Stimulated activated CD4-positive, alpha-beta T cell treated with anti-CD3 and anti-CD28 coated beads, TNF-alpha, amount 100 ng/mL, for 48 hours (primary cell): ENCODE measurements at regions not wholly inside any gene's neighbourhood (a gene's known extent, or its start where the extent isn't known, plus 50 kb on each side); places are given as distances from the start of the nearest gene placed in this dataset.
"Not testable (repeated sequence)": the region's sequence is repeated elsewhere in the genome, so short reads cannot be mapped to it uniquely, and the experiment has no call there.

Source experiments
- DNase-seq, 3 donors: peaks; one replicate each; pipeline ENCODE4 v3.0.0-alpha.2; 2020; ENCODE audit warnings: low read depth in 3 of 3

DNA sequence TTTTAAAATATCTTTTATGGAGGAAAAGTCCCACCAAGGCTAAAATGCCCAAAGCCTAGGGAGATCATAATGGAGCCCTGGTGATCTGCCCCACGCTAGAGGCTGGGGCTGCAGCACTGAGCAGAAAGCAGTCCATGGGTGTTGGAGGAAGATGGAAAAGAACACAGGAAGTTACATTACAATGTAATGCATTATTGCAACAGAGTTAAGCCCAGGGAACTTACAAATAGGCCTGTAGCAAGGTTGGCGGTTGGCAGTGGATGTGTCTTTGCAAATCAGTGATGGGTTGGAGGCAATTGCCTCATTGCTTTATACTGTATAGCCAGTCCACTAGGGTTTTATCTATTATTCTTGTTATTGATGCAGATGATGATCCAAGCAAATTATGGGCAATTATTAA is 399.9 kb downstream of the NDFIP2 start:
- no peak for DNase-seq

DNA sequence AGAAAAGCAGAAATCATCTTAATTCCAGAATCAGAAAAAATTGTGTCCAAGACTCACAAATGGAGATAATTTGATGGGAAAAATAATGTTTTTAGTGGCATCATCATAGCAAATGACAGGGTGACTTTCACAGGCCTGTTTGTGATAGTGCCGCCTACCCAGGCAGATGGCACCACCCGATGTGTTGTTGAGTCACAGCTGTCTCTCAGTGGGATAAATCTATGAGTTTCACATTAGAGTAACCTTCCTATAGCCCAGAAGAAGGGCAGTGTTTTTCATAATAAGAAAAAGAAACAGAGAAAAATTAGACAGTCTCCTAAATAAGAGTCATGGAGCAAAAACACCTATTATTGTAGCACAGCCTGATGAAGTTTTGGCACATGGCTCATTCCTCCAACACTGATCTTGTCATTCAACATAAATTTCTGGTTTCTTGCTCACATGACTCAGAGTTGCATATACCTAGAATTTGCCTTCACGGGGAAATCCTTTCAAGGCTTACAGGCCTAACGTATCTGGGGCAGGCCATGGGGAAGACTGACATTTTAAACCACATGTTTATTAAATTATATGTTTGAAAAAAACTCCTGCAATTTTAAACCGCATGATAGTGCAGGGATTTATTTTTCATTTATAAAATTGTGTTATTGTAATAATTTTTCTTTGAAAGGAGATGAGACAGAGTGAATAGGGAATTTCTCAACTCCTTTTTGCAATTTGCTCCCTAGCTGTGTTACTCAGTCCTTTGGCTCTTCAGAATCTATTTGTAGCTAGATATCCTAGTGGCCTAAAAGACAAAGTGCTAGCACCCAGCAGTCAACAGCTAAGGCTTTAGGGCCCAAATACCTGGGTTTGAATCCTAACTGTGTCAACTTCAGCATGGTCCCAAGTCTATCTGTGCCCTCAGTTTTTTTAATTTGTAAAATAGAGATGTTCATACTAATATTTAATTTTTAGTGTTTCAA is 393.7 kb downstream of the NDFIP2 start:
- no peak for DNase-seq

DNA sequence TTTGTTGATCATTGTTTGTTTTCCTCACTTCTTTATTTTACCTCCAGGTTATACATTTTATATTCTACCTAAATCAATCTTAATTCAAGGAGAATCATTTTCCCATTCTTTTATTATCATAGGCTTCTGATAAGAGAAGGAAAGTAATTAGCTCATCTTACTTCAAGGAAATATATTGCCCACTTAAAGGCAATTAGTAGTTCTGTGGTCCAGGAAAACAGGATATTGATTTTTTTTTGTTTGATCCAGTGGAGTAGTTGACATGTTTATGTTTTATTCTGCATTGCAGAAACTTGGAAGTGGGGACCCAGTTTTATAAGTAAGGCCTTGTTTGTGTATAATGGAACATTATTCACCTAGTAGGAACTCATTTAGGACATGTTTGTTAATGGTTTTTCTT is 390.6 kb downstream of the NDFIP2 start:
- DNase-seq = no peak

DNA sequence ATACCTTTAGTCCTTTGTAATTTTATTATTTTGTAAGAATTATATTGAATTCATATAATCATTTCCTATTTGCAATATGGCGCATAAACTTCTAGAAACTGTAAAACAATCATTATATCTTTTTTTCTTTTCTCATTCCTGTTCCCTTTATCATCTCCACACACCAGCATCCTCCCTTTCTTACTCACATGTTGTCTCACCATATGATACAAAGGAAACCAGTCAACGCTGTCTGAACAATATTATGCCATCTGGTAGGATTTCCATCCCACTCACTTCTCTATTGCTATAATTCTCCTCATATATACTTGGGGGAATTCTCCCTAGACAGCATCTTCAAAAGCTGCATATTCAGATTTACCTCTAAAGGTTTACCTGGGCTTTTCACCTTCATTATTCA is 389.8 kb downstream of the NDFIP2 start:
- no peak for DNase-seq

DNA sequence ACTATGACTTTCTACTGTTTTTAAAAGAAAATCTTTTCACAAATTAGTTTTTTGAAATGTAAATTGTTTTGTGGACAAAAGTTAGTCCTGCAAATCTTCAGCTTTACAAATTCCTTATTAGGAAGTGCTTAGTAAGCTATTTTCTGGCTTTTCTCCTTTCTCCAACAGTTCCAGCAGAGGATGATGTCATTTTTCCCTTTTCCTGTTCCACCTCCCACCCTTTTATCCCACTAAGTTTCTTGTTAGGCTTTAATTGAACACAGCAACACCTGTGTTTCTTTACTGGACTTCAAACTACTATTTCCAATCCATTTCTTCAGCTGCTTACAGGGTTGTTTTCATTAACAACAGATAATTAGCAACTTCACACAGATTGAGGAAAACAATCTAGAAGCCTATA is 389.2 kb downstream of the NDFIP2 start:
- no peak for DNase-seq

DNA sequence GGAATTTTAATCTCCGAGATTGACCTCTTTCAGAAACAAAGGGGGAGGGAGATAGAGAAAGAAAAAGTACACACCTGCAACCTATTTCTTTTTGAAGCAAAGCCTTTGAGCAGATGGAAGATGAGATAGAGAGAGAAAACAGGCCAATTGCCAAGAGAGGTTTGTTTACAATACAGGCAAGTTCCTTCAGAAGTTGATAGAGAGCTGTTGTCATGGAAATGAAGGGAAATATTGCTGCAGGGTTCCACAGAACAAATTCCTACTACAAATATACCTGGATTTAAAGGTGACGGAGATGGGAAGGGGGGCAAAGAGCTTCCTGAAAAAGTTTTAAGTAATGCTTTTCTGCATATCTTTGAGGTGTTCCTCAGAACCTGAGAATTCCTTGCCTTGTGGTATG is 388.4 kb downstream of the NDFIP2 start:
- no peak for DNase-seq

DNA sequence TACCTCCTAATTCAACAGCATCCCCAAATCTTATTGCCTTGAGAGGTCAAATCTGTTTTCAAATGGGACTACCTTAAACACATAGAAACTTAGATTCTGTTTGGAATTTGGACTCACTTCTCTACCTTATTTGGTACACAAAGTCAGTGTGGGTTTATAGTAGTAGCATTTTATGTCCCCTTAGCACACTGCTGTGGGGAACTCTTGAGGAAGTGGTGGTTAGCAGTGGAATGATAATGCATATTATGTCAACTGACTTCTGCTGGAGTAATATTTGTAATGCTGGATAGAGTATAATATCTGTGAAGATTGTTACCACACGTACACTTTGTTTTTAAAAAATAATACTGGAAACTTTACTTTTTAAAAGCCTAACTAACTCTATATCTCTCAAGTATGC is 386.3 kb downstream of the NDFIP2 start:
- DNase-seq = no peak

DNA sequence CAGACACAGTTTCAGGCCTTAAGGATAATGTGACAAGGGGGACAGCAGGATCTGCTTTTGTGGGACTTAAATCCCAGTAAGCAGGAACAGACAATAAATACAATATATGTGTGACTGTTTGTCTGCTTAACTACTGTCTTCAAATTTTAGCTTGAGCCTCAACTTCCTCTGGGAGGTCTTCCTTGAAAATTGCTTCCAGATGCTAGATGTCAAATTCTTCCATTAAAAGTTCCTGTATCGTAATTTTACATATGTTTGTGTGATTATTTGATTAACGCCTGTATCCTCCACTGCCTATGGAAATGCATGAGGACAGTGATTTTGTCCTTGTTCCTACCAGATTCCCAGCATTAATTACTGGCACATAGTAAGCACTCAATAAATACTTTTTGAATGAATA is 385.5 kb downstream of the NDFIP2 start:
- no peak for DNase-seq

DNA sequence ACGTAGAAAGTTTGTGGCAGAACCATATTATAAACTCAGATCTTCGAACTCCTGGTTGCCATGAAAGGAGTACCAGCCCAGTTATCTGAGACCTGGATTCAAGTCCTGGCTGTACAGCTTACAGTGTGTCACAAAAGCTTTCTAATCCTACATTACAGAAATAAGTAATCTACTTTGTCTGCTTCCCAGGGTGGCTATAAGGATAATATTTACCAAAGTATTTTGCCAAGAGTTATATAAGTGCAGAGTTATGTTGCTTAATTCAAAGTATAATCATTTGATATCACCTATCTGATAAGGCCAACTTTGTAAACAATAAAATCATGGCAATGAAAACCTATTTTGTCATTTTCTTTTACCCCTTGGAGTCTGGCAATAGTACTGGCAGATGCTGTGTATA is 381.6 kb downstream of the NDFIP2 start:
- DNase-seq = no peak

DNA sequence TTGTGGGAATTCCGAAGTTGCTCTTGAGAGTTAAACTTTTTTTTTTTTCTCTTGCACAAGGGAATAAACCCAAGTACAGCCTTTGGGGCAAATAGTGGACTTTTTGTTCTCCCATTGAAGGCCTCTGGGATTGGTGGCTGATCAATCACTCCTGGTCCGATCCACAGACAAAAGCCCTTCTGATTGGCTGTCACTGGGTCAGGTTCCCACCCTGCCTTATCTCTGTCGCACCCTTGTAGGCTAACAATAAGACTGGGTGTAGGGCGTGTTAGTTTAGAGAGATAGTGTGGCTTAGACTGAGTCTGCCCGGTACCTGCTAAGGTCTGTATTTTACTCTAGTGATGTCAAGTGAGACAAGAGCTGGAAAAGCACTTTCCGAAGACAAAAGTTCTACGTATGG is 380.8 kb downstream of the NDFIP2 start:
- no peak for DNase-seq

DNA sequence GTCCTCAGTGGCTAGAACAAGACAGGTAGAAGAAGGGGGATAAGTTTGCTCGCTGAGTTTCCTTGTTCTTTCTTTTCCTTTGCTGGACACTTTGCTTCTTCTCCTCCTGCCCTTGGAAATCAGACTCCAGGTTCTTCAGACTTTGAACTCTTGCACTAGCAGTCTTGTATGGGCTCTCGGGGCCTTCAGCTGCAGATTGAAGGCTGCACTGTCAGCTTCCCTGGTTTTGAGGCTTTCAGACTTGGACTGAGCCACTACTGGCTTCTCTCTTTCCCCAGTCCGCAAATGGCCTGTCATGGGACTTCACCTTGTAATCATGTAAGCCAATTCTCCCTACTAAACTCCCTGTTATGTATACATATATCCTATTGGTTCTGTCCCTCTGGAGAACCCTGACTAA is 379.8 kb downstream of the NDFIP2 start:
- no peak for DNase-seq

DNA sequence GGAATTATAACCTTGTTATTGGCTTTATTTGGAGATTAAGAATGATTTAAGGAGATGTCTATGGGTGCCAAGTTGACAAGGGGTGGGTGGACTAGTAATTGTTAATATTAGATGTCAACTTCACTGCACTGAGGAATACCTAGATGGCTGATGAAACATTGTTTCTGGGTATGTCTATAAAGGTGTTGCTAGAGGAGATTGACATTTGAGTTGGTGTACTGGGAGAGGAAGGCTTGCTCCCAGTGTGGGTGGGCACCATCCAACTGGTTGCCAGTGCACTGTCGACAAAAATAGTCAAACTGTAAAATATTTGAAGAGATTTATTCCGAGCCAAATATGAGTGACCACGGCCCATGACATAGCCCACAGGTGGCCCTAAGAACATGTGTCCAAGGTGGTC is 378.8 kb downstream of the NDFIP2 start:
- DNase-seq = no peak

DNA sequence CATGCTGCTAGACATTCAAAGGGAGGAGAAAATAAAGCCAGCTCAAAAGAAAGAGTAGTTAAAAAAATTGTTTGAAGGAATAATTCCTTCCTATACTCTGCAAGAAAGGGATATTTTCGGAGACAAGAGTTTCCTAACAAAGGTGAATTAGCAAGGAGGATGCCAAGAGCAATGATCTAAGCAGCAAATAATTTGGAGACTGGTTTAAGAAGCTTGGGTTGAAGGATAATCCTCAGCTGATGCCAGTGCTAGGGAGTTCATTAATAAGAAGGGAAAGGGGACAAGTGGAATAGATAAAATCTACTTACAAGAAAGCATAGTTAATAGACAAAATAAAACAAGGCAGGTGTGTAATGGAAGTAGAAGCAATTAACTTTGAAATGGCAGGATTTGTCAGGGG is 372.3 kb downstream of the NDFIP2 start:
- DNase-seq = no peak

DNA sequence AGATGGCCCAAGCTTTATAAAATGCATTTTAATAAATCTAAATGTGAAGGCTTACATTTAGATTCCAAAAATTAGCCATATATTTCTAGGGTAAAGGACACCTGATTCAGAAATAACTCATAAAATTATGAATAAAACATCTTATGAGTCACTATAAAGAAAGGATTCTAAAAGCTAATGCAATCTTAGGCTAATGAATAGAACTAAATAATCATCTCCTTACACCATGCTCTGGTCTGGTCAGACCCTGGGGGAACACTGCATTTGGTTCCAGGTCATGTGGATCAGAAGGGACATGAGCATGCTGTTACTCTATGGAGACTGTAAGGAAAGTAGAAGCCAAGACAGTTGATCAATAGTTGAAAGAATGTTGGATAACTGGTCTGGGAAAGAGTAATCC is 370.4 kb downstream of the NDFIP2 start:
- no peak for DNase-seq

DNA sequence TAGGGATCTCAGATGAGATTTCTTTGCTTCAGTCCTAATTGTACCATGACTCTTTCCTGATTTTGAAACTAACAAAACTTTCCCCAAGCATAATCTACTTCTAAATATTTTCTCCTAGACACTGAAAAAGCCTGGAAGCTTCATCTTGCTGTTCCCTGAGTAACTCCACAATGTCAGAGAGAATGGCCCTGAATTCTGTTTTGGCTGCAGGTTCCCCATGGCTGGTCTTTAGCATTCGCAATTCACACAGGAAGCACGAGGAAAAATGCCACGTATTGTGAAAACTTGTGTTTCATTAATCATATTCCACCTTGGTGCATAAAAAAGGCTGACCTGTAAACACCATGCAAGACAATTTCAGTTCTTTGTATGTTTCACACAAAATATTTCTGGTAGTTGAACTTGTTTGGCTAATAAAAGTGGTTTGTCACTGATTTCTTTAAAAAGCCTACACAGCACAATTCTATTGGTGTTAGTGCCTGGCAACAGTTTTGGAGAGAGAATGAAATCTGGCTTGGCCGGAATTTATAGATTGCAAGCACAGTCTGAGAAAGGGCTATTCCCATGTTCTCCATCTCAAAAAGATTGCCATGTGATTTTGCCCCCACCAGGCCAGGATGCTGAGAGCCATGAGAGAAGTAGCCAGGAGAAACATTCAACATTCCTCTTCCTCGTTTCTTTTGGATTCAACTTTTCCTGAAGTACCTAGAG is 367.1 kb downstream of the NDFIP2 start:
- DNase-seq = no peak

DNA sequence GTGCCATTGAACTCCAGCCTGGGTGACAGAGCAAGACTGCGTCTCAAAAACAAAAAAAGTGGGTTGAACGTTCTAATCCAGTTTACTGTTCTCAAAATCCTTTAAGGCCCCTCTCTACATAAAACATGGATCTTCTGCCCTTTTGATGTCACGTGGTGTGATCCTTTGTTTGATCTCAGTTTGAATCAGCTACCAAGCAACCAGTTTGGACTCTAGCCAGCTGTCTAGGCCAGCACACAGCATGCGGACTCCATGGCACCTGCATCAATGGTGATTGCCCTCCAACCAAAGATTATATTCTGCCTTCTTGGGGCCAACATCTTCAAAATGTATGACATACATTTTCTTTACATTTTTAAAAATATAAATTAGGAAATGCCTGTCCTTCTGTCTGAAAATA is 365.4 kb downstream of the NDFIP2 start:
- DNase-seq = no peak

DNA sequence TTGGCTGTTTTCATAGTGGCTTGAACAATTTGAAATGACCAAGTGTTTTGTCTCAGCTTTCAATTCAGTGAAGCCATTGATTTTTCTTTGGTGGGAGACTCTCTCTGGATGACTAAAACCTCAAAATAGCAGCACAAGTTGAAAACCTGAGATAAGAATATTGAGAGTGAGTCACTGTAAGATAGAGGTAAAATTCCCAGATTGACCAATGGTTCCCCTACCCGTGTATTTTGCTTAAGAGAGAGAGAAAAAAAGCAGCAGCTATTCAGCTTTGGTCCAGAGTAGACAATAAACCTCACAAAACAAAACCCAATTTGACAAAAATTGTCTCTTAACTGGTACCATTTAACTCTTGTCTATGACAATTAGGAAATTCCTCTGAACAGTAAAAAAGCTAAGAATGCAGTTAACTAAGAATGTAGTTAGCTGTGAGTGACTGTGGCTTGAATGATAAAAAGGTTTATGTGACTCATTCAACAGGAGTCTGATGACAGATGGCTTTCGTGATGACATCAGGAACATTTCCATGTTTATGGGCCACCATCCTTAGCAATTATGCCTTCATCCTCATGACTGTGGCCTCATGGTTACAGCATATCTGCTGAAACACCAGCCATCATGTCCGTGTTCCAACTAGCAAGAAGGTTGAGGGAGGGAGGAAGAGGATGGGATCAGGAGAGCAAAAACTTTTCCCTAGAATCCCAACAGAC is 356.9 kb downstream of the NDFIP2 start:
- DNase-seq = no peak

DNA sequence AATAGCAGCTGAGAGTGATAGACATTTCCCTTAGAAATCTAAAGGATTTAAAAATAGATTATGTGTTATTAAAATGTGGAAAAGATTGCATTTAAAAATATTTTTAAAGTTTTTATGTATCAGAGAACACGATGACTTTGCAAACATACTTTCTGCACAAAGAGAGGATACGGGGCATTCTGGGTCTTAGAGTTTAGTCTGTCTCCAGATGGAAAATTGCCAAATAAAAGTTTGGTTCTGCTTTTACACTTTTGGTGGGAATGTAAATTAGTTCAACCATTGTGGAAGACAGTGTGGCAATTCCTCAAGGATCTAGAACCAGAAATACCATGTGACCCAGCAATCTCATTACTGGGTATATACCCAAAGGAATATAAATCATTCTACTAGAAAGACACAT is 355.2 kb downstream of the NDFIP2 start:
- DNase-seq = not testable (repeated sequence)

DNA sequence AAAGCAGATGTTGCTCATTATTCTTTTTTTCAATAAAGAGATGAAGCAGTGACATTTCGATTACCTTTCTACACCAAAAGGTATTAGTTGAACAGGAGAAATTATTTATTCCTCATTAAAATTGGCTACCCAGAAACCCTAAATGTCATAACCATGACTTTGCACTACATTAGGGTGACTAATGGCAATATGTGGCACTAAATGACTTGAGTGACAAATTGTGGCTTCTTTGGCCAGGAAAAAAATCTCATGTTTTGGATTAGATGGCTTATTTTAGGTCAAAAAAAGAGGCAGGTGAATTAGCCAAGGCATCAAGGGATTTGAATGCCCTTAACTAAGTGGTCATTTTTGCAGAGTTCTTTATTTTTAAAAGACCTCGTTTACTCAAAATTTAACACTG is 353.9 kb downstream of the NDFIP2 start:
- DNase-seq = no peak

DNA sequence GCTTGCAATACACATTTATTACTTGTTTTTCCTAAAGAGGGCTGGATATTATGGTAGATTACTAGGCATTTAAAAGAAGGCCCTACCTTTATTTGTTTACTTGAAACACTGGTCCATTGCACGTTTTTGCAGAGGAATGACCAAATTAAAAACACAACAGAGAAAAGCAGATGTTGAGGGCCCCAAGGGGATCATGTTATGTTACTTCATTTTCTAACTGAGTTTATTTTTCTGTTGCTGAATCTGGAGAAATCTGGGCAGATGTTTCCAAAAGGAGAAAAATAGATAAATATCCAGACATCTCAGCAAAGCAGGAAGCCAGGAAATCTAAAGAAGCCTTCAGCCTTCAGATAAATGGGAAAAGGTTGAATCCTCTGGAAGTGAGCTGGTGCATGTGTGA is 353.0 kb downstream of the NDFIP2 start:
- no peak for DNase-seq

DNA sequence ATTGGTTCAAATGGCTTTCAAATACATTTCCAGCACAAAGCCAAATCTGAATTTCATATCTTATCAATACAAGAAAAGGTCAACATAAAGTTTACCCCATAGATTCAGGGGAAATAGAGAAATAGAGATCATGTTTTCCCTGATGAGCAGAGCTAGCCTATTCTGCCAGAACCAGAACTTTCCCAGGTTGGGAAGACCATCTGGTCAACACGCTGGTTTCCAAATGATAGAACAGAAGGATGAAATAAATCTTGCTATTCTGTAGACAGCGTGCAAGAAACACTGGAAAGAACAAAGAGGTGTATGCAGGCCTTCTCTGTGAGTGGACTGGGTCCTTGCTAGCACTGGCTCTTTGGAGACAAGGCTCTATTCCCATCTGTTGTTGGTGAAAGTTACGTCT is 350.6 kb downstream of the NDFIP2 start:
- DNase-seq = no peak

DNA sequence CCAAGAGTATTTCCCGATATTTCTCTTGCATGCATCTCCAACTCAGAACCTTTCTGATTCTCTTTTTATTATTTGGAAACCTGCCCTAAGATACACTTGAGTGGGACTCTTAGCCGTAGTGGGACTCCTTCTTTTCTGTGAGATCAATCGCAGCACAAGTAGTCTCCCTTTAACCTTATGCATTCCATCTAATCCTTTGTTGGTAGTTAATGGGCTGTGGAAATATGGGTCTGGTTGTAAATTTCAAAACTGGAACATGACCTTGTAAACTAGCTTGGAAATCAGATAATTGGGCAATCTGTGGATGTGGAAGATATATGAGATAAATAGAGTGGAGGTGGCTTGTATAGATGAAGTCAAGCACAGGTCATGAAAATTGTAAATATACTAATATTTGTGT is 350.0 kb downstream of the NDFIP2 start:
- no peak for DNase-seq

DNA sequence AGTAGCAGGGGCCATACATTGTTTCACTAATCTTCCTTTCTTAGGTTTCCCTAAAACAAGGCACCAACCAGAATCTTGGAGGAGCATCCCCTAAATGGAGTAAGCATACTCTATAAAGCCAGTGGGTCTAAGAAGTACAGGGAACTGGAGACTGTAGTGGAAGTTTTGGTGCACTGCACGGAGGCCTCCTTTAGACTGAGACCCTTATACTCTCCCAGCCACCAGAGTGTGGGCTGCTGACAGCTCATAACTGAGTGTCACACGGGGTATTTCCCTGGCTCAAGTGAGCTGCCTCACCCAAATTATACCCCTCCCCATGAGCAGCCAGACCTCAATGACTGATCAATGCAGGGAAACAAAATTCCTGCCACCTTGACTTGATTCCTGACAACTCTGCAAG is 349.5 kb downstream of the NDFIP2 start:
- no peak for DNase-seq
